ENCODE measurements at regions not wholly inside any gene's neighbourhood (a gene's known extent, or its start where the extent isn't known, plus 50 kb on each side); places are given as distances from the start of the nearest gene placed in this dataset.

- no peak for DNase-seq (ENCODE audit: low read depth)
- H3K4me3 ChIP-seq (ENCODE audit: low read depth, low read length), result no peak overlapping the region
Observed at GRCh38 chrX:40150503-40150902, 52.7 kb upstream of the BCOR start.

GRCh38 chrX:40149286-40150175, 51.8 kb upstream of the BCOR start:
- no peak overlapping the region for H3K4me3 ChIP-seq (ENCODE audit: low read depth, low read length)
- DNase-seq (ENCODE audit: low read depth), result no peak

- no peak overlapping the region for H3K4me3 ChIP-seq (ENCODE audit: low read depth, low read length)
- DNase-seq (ENCODE audit: low read depth), result no peak
Observed at GRCh38 chrX:40148385-40149285, 50.9 kb upstream of the BCOR start.

- no peak for DNase-seq (ENCODE audit: low read depth)
- H3K4me3 ChIP-seq (ENCODE audit: low read depth, low read length), result no peak overlapping the region
Observed at GRCh38 chrX:40147971-40148370, 50.2 kb upstream of the BCOR start.

Data from skeletal muscle cell (primary cell).